WTC11 (cell line): ENCODE measurements at regions not wholly inside any gene's neighbourhood (a gene's known extent, or its start where the extent isn't known, plus 50 kb on each side); places are given as distances from the start of the nearest gene placed in this dataset.

Experiments
- ATAC-seq: fragments of 200-7000 bp; cut with Tn5 transposase; 2 replicates; pipeline ENCODE4 v1.10.0; 2021; ENCODE audit warnings: mild to moderate bottlenecking, moderate library complexity
- CTCF ChIA-PET: fragments of 300-600 bp; sonication (Branson Sonifier 250); formaldehyde crosslinking; loops from one replicate; lab custom pipeline; 2021; ENCODE audit warnings: antibody characterized with exemption; lab: Charles Lee
- POLR2A ChIA-PET: fragments of 350-600 bp; sonication (Branson Sonifier 250); formaldehyde crosslinking; loops from one replicate; lab custom pipeline; 2021; ENCODE audit warnings: antibody characterized with exemption; lab: Charles Lee
- DNase-seq: peaks from one replicate; pipeline ENCODE4 v3.0.0; 2021; ENCODE audit warnings: low spot score
- H3K27ac Mint-ChIP-seq: 2 replicates; pipeline ENCODE4 v1.8.0; 2021; ENCODE audit warnings: mixed read lengths
- H3K27me3 Mint-ChIP-seq: 2 replicates; pipeline ENCODE4 v1.8.0; 2021; ENCODE audit warnings: low read depth, mild to moderate bottlenecking, moderate library complexity, mixed read lengths
- H3K36me3 Mint-ChIP-seq: 2 replicates; pipeline ENCODE4 v1.8.0; 2021; ENCODE audit warnings: mixed read lengths
- H3K4me1 Mint-ChIP-seq: 2 replicates; pipeline ENCODE4 v1.8.0; 2022; ENCODE audit warnings: mixed read lengths
- H3K4me3 Mint-ChIP-seq: 2 replicates; pipeline ENCODE4 v1.8.0; 2021; ENCODE audit warnings: mild to moderate bottlenecking, moderate library complexity, mixed read lengths
- H3K9me3 Mint-ChIP-seq: 2 replicates; pipeline ENCODE4 v1.8.0; 2021; ENCODE audit warnings: mixed read lengths
- CBFB ChIP-seq: sonication (generic); formaldehyde crosslinking; IDR thresholded peaks from 2 replicates; pipeline ENCODE4 v1.8.1; 2022; ENCODE audit warnings: mild to moderate bottlenecking, low read depth, missing genetic modification reagents
- CREM ChIP-seq: sonication (generic); formaldehyde crosslinking; IDR thresholded peaks from 2 replicates; pipeline ENCODE4 v1.8.1; 2022; ENCODE audit warnings: mild to moderate bottlenecking, missing genetic modification reagents, moderate library complexity
- FOXP1 ChIP-seq: sonication (generic); formaldehyde crosslinking; IDR thresholded peaks from 2 replicates; pipeline ENCODE4 v1.8.0; 2022; ENCODE audit warnings: missing genetic modification reagents, mild to moderate bottlenecking, moderate library complexity, borderline replicate concordance
- GABPB1 ChIP-seq: sonication (generic); formaldehyde crosslinking; IDR thresholded peaks from 2 replicates; pipeline ENCODE4 v1.8.1; 2023; ENCODE audit warnings: mild to moderate bottlenecking, missing genetic modification reagents
- GTF2I ChIP-seq: fragments of 250-450 bp; sonication (Bioruptor Pico); conservative IDR thresholded peaks from 2 replicates; pipeline ENCODE4 v1.4.0; 2021; ENCODE audit warnings: mild to moderate bottlenecking
- JUN ChIP-seq: sonication (generic); formaldehyde crosslinking; IDR thresholded peaks from 2 replicates; pipeline ENCODE4 v1.8.0; 2023; ENCODE audit warnings: mild to moderate bottlenecking, missing genetic modification reagents
- KAT7 ChIP-seq: sonication (generic); formaldehyde crosslinking; IDR thresholded peaks from 2 replicates; pipeline ENCODE4 v1.8.1; 2023; ENCODE audit warnings: missing genetic modification reagents, mild to moderate bottlenecking, borderline replicate concordance
- NFATC4 ChIP-seq: fragments of 250-450 bp; sonication (Bioruptor Pico); IDR thresholded peaks from 2 replicates; pipeline ENCODE4 v1.9.0; 2021; ENCODE audit warnings: mild to moderate bottlenecking
- NR1H2 ChIP-seq: sonication (generic); formaldehyde crosslinking; IDR thresholded peaks from 2 replicates; pipeline ENCODE4 v1.9.0; 2021; ENCODE audit warnings: mild to moderate bottlenecking, moderate library complexity, missing genetic modification reagents
- NR3C1 ChIP-seq: sonication (generic); formaldehyde crosslinking; conservative IDR thresholded peaks from 2 replicates; pipeline ENCODE4 v1.8.1; 2023; ENCODE audit warnings: low read depth, mild to moderate bottlenecking, missing genetic modification reagents
- PRRX2 ChIP-seq: fragments of 250-450 bp; sonication (Bioruptor Pico); IDR thresholded peaks from 2 replicates; pipeline ENCODE4 v1.8.0; 2021; ENCODE audit warnings: mild to moderate bottlenecking
- SMAD4 ChIP-seq: sonication (generic); formaldehyde crosslinking; IDR thresholded peaks from 2 replicates; pipeline ENCODE4 v1.8.0; 2022; ENCODE audit warnings: mild to moderate bottlenecking, missing genetic modification reagents
- TEAD1 ChIP-seq: sonication (generic); formaldehyde crosslinking; IDR thresholded peaks from 2 replicates; pipeline ENCODE4 v1.8.0; 2022; ENCODE audit warnings: mild to moderate bottlenecking, missing genetic modification reagents
- ZNF121 ChIP-seq: sonication (generic); formaldehyde crosslinking; IDR thresholded peaks from 2 replicates; pipeline ENCODE4 v1.8.0; 2023; ENCODE audit warnings: missing genetic modification reagents
- ZNF317 ChIP-seq: sonication (generic); formaldehyde crosslinking; IDR thresholded peaks from 2 replicates; pipeline ENCODE4 v1.8.1; 2023; ENCODE audit warnings: low read depth, mild to moderate bottlenecking, moderate library complexity, missing genetic modification reagents, borderline replicate concordance
- TF ChIP-seq, protein P1 (sequence below): fragments of 250-450 bp; sonication (Bioruptor Pico); conservative IDR thresholded peaks from 2 replicates; pipeline ENCODE4 v1.9.0; 2021; ENCODE audit warnings: mild to moderate bottlenecking
- TF ChIP-seq, protein P2 (sequence below): sonication (generic); formaldehyde crosslinking; IDR thresholded peaks from 2 replicates; pipeline ENCODE4 v1.8.1; 2023; ENCODE audit warnings: mild to moderate bottlenecking, missing genetic modification reagents, moderate library complexity
- TF ChIP-seq, protein P3 (sequence below): sonication (generic); formaldehyde crosslinking; IDR thresholded peaks from 2 replicates; pipeline ENCODE4 v1.8.0; 2023; ENCODE audit warnings: missing genetic modification reagents
- TF ChIP-seq, protein P4 (sequence below): sonication (generic); formaldehyde crosslinking; IDR thresholded peaks from 2 replicates; pipeline ENCODE4 v1.8.0; 2023; ENCODE audit warnings: mild to moderate bottlenecking, missing genetic modification reagents
- TF ChIP-seq, protein P5 (sequence below): sonication (generic); formaldehyde crosslinking; IDR thresholded peaks from 2 replicates; pipeline ENCODE4 v1.8.1; 2022; ENCODE audit warnings: low read depth, mild to moderate bottlenecking, moderate library complexity, missing genetic modification reagents, borderline replicate concordance
- TF ChIP-seq, protein P6 (sequence below): sonication (generic); formaldehyde crosslinking; IDR thresholded peaks from 2 replicates; pipeline ENCODE4 v1.8.0; 2023; ENCODE audit warnings: missing genetic modification reagents, mild to moderate bottlenecking, borderline replicate concordance

DNA sequence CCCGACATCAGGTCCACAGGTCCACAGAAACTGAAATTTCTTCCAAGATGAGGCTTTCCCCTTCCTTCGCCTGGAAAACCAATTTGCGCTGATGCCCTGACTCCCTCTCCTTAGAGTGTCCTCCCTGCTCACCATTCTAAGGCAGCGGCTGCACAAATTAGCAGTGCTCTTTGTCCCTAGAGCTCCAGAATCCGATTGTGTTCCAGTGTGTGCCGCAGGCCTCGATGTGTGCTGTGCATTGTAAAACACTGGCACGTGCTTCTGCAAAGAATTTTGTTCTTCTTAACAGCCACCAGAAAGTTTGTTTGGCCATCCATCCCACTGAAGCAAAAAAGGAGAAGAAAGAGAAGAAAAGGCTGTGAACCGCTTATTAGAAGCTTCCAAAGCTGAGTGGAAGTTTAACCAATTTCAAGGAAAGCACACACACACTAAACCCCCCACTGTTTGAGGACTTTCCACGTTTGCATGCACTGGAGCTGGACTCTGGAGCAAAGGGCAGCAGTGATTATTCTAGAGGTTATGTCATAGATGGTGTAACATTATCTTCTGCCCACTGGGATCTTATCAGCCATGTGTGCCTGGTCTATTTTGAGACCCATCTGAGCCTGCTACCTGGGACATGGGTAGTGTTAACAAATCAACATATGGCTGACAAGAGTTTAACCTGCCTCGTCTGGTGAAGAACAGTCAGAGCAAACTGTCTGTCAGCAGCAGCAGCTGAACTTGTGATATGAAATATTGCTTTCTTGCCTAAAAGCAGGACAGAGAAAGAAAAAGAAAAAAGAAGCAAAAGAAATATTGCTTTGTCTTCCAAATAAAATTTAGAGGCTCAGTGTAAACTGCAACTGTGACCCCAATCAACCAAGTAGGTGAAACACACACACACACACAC, 64.9 kb upstream of the RREB1 start:
- no peak for DNase-seq
- Mint-ChIP-seq H3K9me3 (no peaks in the 10 kb centered on the region), H3K4me1 (peaks cover 23% of the 10 kb centered on the region), H3K27me3 (no peaks in the 10 kb centered on the region; the same call in none of the 2 replicates), H3K36me3 (no peaks in the 10 kb centered on the region), H3K27ac (peak overlapping the region; percentile 33; the same call in 1 of the 2 replicates), H3K4me3 (no peak overlapping the region)
- ATAC-seq, result peak; percentile 50
- ChIA-PET CTCF (interaction anchor here (0.5 kb wide), 1 partner anchor 380 kb away, joined by 3 read pairs; no protein-coding TSS in a partner anchor), POLR2A (no interaction called here)
- TF ChIP-seq NFATC4 (CRISPR knock-in tag) (no peak), GABPB1 (CRISPR knock-in tag) (peak; percentile 91), GTF2I (CRISPR knock-in tag) (no peak), TEAD1 (CRISPR knock-in tag) (no peak)
- TF ChIP-seq, protein P1, sequence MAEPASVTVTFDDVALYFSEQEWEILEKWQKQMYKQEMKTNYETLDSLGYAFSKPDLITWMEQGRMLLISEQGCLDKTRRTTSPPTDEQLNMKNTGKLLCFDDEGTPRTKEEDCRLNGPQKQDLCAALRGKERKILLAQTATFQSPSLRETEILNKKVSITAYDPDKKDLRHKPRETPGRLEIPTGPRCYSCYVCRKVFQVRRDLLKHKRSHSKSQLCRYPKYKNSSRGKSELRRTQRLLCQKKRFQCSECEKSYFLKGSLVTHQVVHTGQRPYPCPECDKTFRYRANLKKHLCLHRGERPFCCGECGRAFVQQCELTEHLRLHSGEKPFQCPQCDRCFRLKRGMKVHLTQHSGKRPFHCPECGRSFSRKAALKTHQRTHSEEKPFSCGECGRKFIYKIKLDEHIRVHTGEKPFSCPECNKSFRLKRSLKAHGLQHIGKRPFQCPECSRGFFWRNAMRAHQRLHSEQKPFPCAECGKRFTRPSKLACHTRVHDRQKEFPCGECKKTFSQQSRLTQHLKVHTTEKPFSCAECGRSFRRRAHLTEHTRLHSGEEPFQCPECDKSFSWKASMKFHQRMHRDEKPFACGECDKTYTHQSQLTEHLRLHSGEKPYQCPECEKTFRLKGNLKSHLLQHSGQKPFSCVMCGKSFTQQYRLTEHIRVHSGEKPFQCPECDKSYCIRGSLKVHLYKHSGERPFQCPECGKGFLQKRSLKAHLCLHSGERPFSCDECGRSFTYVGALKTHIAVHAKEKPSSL (CRISPR knock-in tag), result no peak
- TF ChIP-seq, protein P2, sequence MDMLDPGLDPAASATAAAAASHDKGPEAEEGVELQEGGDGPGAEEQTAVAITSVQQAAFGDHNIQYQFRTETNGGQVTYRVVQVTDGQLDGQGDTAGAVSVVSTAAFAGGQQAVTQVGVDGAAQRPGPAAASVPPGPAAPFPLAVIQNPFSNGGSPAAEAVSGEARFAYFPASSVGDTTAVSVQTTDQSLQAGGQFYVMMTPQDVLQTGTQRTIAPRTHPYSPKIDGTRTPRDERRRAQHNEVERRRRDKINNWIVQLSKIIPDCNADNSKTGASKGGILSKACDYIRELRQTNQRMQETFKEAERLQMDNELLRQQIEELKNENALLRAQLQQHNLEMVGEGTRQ, result no peak

DNA sequence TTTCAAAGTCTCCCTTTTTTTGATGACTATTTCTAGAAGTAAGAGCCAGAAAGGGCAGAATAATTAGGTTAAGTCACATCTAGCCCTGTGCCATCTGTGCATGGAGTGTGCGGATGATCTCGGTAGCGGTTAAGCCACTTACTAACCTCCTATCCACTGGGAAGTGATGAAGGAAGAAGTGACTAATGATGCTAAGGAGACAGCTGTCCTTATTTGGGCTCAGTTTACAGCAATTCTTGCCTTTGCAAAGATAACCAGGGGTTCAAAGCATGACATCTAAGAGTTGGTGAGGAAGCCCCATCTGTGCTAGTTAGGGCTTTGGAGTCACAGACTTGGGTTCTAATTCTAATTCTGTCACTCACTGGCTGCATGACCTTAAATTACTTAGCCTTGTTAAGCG, 62.4 kb upstream of the RREB1 start:
- Mint-ChIP-seq H3K4me3 (no peak overlapping the region), H3K27me3 (no peaks in the 10 kb centered on the region; the same call in none of the 2 replicates), H3K27ac (no peak overlapping the region), H3K4me1 (peaks cover 28% of the 10 kb centered on the region), H3K36me3 (no peaks in the 10 kb centered on the region), H3K9me3 (no peaks in the 10 kb centered on the region)
- POLR2A ChIA-PET, result no interaction called here
- DNase-seq (no peak), ATAC-seq (no peak)
- TF ChIP-seq NR1H2 (CRISPR knock-in tag) (no peak), NR3C1 (no peak), FOXP1 (CRISPR knock-in tag) (no peak), SMAD4 (CRISPR knock-in tag) (no peak), PRRX2 (CRISPR knock-in tag) (no peak), CREM (CRISPR knock-in tag) (no peak), GABPB1 (CRISPR knock-in tag) (no peak), ZNF121 (no peak), CBFB (CRISPR knock-in tag) (no peak), GTF2I (CRISPR knock-in tag) (no peak), ZNF317 (CRISPR knock-in tag) (no peak), KAT7 (CRISPR knock-in tag) (no peak), JUN (CRISPR knock-in tag) (no peak)
- TF ChIP-seq, protein P3, sequence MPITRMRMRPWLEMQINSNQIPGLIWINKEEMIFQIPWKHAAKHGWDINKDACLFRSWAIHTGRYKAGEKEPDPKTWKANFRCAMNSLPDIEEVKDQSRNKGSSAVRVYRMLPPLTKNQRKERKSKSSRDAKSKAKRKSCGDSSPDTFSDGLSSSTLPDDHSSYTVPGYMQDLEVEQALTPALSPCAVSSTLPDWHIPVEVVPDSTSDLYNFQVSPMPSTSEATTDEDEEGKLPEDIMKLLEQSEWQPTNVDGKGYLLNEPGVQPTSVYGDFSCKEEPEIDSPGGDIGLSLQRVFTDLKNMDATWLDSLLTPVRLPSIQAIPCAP, result no peak
- TF ChIP-seq, protein P4, sequence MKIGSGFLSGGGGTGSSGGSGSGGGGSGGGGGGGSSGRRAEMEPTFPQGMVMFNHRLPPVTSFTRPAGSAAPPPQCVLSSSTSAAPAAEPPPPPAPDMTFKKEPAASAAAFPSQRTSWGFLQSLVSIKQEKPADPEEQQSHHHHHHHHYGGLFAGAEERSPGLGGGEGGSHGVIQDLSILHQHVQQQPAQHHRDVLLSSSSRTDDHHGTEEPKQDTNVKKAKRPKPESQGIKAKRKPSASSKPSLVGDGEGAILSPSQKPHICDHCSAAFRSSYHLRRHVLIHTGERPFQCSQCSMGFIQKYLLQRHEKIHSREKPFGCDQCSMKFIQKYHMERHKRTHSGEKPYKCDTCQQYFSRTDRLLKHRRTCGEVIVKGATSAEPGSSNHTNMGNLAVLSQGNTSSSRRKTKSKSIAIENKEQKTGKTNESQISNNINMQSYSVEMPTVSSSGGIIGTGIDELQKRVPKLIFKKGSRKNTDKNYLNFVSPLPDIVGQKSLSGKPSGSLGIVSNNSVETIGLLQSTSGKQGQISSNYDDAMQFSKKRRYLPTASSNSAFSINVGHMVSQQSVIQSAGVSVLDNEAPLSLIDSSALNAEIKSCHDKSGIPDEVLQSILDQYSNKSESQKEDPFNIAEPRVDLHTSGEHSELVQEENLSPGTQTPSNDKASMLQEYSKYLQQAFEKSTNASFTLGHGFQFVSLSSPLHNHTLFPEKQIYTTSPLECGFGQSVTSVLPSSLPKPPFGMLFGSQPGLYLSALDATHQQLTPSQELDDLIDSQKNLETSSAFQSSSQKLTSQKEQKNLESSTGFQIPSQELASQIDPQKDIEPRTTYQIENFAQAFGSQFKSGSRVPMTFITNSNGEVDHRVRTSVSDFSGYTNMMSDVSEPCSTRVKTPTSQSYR, result no peak
- TF ChIP-seq, protein P5, sequence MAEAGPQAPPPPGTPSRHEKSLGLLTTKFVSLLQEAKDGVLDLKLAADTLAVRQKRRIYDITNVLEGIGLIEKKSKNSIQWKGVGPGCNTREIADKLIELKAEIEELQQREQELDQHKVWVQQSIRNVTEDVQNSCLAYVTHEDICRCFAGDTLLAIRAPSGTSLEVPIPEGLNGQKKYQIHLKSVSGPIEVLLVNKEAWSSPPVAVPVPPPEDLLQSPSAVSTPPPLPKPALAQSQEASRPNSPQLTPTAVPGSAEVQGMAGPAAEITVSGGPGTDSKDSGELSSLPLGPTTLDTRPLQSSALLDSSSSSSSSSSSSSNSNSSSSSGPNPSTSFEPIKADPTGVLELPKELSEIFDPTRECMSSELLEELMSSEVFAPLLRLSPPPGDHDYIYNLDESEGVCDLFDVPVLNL, result no peak
- TF ChIP-seq, protein P6, sequence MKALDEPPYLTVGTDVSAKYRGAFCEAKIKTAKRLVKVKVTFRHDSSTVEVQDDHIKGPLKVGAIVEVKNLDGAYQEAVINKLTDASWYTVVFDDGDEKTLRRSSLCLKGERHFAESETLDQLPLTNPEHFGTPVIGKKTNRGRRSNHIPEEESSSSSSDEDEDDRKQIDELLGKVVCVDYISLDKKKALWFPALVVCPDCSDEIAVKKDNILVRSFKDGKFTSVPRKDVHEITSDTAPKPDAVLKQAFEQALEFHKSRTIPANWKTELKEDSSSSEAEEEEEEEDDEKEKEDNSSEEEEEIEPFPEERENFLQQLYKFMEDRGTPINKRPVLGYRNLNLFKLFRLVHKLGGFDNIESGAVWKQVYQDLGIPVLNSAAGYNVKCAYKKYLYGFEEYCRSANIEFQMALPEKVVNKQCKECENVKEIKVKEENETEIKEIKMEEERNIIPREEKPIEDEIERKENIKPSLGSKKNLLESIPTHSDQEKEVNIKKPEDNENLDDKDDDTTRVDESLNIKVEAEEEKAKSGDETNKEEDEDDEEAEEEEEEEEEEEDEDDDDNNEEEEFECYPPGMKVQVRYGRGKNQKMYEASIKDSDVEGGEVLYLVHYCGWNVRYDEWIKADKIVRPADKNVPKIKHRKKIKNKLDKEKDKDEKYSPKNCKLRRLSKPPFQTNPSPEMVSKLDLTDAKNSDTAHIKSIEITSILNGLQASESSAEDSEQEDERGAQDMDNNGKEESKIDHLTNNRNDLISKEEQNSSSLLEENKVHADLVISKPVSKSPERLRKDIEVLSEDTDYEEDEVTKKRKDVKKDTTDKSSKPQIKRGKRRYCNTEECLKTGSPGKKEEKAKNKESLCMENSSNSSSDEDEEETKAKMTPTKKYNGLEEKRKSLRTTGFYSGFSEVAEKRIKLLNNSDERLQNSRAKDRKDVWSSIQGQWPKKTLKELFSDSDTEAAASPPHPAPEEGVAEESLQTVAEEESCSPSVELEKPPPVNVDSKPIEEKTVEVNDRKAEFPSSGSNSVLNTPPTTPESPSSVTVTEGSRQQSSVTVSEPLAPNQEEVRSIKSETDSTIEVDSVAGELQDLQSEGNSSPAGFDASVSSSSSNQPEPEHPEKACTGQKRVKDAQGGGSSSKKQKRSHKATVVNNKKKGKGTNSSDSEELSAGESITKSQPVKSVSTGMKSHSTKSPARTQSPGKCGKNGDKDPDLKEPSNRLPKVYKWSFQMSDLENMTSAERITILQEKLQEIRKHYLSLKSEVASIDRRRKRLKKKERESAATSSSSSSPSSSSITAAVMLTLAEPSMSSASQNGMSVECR (CRISPR knock-in tag), result no peak
- TF ChIP-seq, all 79 proteins: peak for 0
- CTCF ChIA-PET, result interaction anchor here (0.7 to 1.7 kb wide), 5 partner anchors 35 to 368 kb away, joined by 3 to 7 read pairs (median 3); no protein-coding TSS in a partner anchor
